CD4-positive, alpha-beta memory T cell (primary cell): ENCODE measurements at regions not wholly inside any gene's neighbourhood (a gene's known extent, or its start where the extent isn't known, plus 50 kb on each side); places are given as distances from the start of the nearest gene placed in this dataset.

ENCODE experiments used
- CTCF ChIA-PET: fragments of 350-600 bp; sonication (Branson Sonifier 250); formaldehyde crosslinking; loops from one replicate; lab custom pipeline; 2021; ENCODE audit warnings: inconsistent platforms; ENCODE audit not compliant: partially characterized antibody; lab: Charles Lee
- POLR2A ChIA-PET: fragments of 350-600 bp; sonication (Branson Sonifier 250); formaldehyde crosslinking; loops from one replicate; lab custom pipeline; 2021; ENCODE audit not compliant: partially characterized antibody; lab: Charles Lee
- DNase-seq, 5 donors: peaks; one replicate each; pipeline versions ENCODE4 v3.0.0 to v3.0.0-alpha.2; 2020 to 2022; ENCODE audit warnings: mixed read lengths in 1 of 5
- H3K27ac ChIP-seq: one replicate; pipeline ENCODE4 v1.7.0; 2013; ENCODE audit warnings: low read depth, low read length
- H3K27me3 ChIP-seq: 2 replicates; pipeline ENCODE4 v1.7.0; 2013; ENCODE audit warnings: mild to moderate bottlenecking, low read length, moderate library complexity; ENCODE audit not compliant: insufficient read depth
- H3K36me3 ChIP-seq: 2 replicates; pipeline ENCODE4 v1.7.0; 2013; ENCODE audit warnings: mild to moderate bottlenecking, low read length, moderate library complexity; ENCODE audit not compliant: insufficient read depth
- H3K4me1 ChIP-seq: 2 replicates; pipeline ENCODE4 v1.7.0; 2013; ENCODE audit warnings: mild to moderate bottlenecking, low read length, moderate library complexity; ENCODE audit not compliant: insufficient read depth
- H3K4me3 ChIP-seq, 2 donors: one replicate each; pipeline ENCODE4 v1.7.0; 2013; ENCODE audit warnings: low read length in 2 of 2, mild to moderate bottlenecking in 1 of 2
- H3K9me3 ChIP-seq, 2 donors: one replicate each; pipeline ENCODE4 v1.7.0; 2013; ENCODE audit warnings: low read length in 2 of 2, control low read depth in 1 of 2; ENCODE audit not compliant: control insufficient read depth in 1 of 2
- H3K27ac Mint-ChIP-seq, 7 donors: one replicate each; pipeline ENCODE4 v1.8.0; 2020 to 2021; ENCODE audit warnings: mixed read lengths in 7 of 7, mild to moderate bottlenecking in 6 of 7, inconsistent platforms in 3 of 7, moderate library complexity in 3 of 7
- H3K27me3 Mint-ChIP-seq, 2 donors: one replicate each; pipeline ENCODE4 v1.8.0; 2020 to 2021; ENCODE audit warnings: mixed read lengths in 2 of 2
- H3K36me3 Mint-ChIP-seq, 2 donors: one replicate each; pipeline ENCODE4 v1.8.0; 2020 to 2021; ENCODE audit warnings: mixed read lengths in 2 of 2, inconsistent platforms in 1 of 2, mild to moderate bottlenecking in 1 of 2
- H3K4me1 Mint-ChIP-seq, 4 donors: one replicate each; pipeline ENCODE4 v1.8.0; 2020 to 2021; ENCODE audit warnings: mixed read lengths in 4 of 4, mild to moderate bottlenecking in 1 of 4
- H3K4me3 Mint-ChIP-seq, 8 donors: one replicate each; pipeline ENCODE4 v1.8.0; 2020 to 2021; ENCODE audit warnings: mixed read lengths in 8 of 8, mild to moderate bottlenecking in 7 of 8, moderate library complexity in 6 of 8, inconsistent platforms in 3 of 8
- H3K9me3 Mint-ChIP-seq, 8 donors: one replicate each; pipeline ENCODE4 v1.8.0; 2020 to 2021; ENCODE audit warnings: mixed read lengths in 8 of 8, mild to moderate bottlenecking in 5 of 8, inconsistent platforms in 3 of 8, moderate library complexity in 1 of 8
- intact Hi-C: fragments of 100-400 bp; cut with micrococcal nuclease; formaldehyde crosslinking; loops from one replicate; pipeline ENCODE4 v1.15.1; 2023

DNA sequence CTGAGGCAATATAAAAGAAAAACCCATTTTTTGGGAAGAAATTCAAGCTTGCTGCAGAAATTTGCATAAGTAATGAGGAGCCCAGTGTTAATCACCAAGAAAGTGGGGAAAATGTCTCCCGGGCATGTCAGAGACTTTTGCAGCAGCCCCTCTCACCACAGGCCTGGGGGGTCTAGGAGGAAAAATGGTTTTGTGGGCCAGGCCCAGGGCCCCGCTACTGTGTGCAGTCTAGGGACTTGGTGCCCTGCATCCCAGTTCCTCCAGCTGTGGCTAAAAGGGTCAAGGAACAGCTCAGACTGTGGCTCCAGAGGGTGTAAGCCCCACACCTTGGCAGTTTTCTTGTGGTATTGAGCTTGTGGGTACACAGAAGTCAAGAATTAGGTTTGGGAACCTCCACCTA lies 209.7 kb downstream of the HDGFL1 start:
- CTCF ChIA-PET: interaction anchor here (0.6 kb wide), 1 partner anchor 8 kb away, joined by 3 read pairs; no protein-coding TSS in a partner anchor
- Mint-ChIP-seq H3K4me3 (no peak overlapping the region), H3K27ac (no peak overlapping the region)

DNA sequence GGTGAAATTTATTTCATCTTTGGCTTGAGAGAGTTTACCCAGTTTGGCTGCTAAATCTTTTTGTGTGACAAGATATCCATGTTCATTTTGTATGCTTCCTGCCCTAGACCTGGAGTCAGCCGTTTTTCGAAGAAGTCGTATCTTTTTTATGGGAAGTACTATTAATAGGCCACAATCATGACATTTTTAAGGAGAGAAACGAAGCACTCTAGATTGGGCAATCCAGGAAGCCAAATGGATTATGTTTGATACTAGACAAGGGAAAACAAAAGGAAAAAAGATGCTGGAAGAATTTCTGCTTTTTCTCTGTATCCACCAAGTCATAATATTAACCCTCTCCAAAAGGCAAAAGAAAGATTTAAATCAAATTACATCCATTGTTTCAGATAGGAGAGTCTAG lies 214.6 kb downstream of the HDGFL1 start:
- Histone ChIP-seq H3K4me3 (no peak overlapping the region), H3K9me3 (no peaks in the 10 kb centered on the region), H3K36me3 (no peaks in the 10 kb centered on the region), H3K27me3 (no peaks in the 10 kb centered on the region), H3K4me1 (no peaks in the 10 kb centered on the region), H3K27ac (no peak overlapping the region)
- POLR2A ChIA-PET: no interaction called here
- no peak overlapping the region for H3K4me3 Mint-ChIP-seq
- peaks cover 2 to 31% (median 15%) of the 10 kb centered on the region in 8 donors for H3K9me3 Mint-ChIP-seq
- CTCF ChIA-PET: no interaction called here
- H3K27ac Mint-ChIP-seq: no peak overlapping the region
- no peak for DNase-seq
- H3K27me3 Mint-ChIP-seq: no peaks in the 10 kb centered on the region
- no peaks in the 10 kb centered on the region for H3K4me1 Mint-ChIP-seq
- H3K36me3 Mint-ChIP-seq: no peaks in the 10 kb centered on the region
- intact Hi-C loops: no loop called here

More for the DNA sequence above, 209.7 kb downstream of the HDGFL1 start:
- POLR2A ChIA-PET: no interaction called here
- H3K4me1 ChIP-seq: no peaks in the 10 kb centered on the region
- no peak overlapping the region for H3K27ac ChIP-seq
- no peaks in the 10 kb centered on the region for H3K36me3 ChIP-seq
- Mint-ChIP-seq H3K4me1 (no peaks in the 10 kb centered on the region), H3K36me3 (peaks cover 0 to 2% of the 10 kb centered on the region in 2 donors), H3K9me3 (peaks cover 8 to 32% (median 20%) of the 10 kb centered on the region in 8 donors), H3K27me3 (no peaks in the 10 kb centered on the region)
- no peak overlapping the region for H3K4me3 ChIP-seq
- DNase-seq: no peak
- H3K27me3 ChIP-seq: no peaks in the 10 kb centered on the region
- no peaks in the 10 kb centered on the region for H3K9me3 ChIP-seq
- intact Hi-C loops: no loop called here

DNA sequence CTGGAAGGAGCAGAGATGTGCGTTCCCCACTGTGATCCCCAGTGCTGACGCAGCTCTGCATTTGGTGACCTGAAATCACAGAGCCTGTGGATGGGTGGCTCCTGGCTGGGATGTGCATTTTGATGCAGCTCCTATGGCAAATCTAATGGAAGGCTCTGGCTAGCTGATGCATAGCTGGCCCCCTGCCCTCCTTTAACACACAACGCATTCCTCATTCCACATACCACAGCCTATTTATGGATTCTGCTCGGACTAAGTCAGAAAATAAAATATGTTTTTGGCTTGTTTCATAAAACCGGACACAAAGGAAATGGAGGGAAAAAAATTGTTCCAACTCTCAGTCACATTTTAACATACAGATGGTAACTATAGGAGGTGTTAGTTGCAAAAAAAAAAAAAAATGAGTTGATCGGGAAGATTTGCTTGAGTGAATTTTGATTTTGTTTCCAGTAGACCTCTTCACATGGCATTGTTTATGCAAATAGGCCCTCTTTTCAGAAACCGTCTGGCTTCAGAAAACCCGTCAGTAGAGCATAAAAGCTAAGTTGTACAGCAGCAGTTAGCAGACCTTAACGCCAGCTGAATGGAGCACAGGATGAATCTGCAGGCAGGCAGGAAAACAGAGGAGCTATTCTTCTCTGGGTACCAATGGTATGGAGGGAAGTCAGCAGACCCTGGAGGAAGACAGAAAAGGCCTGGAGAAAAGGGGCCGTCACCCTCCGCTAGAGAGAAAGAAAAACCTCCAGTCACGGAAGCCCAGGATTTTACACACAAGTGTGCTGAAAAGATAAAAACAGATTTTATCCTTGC lies 215.4 kb downstream of the HDGFL1 start:
- no peak for DNase-seq
- H3K27me3 Mint-ChIP-seq: no peaks in the 10 kb centered on the region
- Histone ChIP-seq H3K27ac (no peak overlapping the region), H3K4me3 (no peak overlapping the region), H3K4me1 (no peaks in the 10 kb centered on the region), H3K36me3 (no peaks in the 10 kb centered on the region), H3K27me3 (no peaks in the 10 kb centered on the region), H3K9me3 (no peaks in the 10 kb centered on the region)
- intact Hi-C loops: no loop called here
- H3K4me3 Mint-ChIP-seq: no peak overlapping the region
- ChIA-PET POLR2A (no interaction called here), CTCF (no interaction called here)
- H3K27ac Mint-ChIP-seq: no peak overlapping the region
- H3K36me3 Mint-ChIP-seq: no peaks in the 10 kb centered on the region
- no peaks in the 10 kb centered on the region for H3K4me1 Mint-ChIP-seq
- peaks cover under 1 to 30% (median 13%) of the 10 kb centered on the region in 8 donors for H3K9me3 Mint-ChIP-seq

GRCh38 chr6:22788038-22788437 lies 218.7 kb downstream of the HDGFL1 start:
- H3K27me3 Mint-ChIP-seq: no peaks in the 10 kb centered on the region
- no peaks in the 10 kb centered on the region for H3K9me3 ChIP-seq
- H3K36me3 Mint-ChIP-seq: no peaks in the 10 kb centered on the region

GRCh38 chr6:22789315-22789714 lies 219.9 kb downstream of the HDGFL1 start:
- H3K27ac Mint-ChIP-seq: no peak overlapping the region
- H3K9me3 ChIP-seq: no peaks in the 10 kb centered on the region
- no peak overlapping the region for H3K4me3 Mint-ChIP-seq
- CTCF ChIA-PET: no interaction called here
- peaks cover 2 to 33% (median 10%) of the 10 kb centered on the region in 8 donors for H3K9me3 Mint-ChIP-seq
- H3K36me3 ChIP-seq: no peaks in the 10 kb centered on the region
- H3K27ac ChIP-seq: no peak overlapping the region
- intact Hi-C loops: no loop called here
- no peak for DNase-seq
- POLR2A ChIA-PET: no interaction called here
- no peaks in the 10 kb centered on the region for H3K27me3 ChIP-seq
- no peaks in the 10 kb centered on the region for H3K4me1 Mint-ChIP-seq
- no peaks in the 10 kb centered on the region for H3K4me1 ChIP-seq
- no peaks in the 10 kb centered on the region for H3K36me3 Mint-ChIP-seq
- H3K27me3 Mint-ChIP-seq: no peaks in the 10 kb centered on the region
- no peak overlapping the region for H3K4me3 ChIP-seq

More at GRCh38 chr6:22788038-22788437, 218.7 kb downstream of the HDGFL1 start:
- Mint-ChIP-seq H3K4me3 (no peak overlapping the region), H3K9me3 (peaks cover 0 to 40% (median 6%) of the 10 kb centered on the region in 8 donors), H3K27ac (no peak overlapping the region), H3K4me1 (no peaks in the 10 kb centered on the region)
- intact Hi-C loops: no loop called here
- DNase-seq: no peak
- H3K27ac ChIP-seq: no peak overlapping the region
- no peaks in the 10 kb centered on the region for H3K4me1 ChIP-seq
- ChIA-PET CTCF (no interaction called here), POLR2A (no interaction called here)
- no peaks in the 10 kb centered on the region for H3K36me3 ChIP-seq
- H3K27me3 ChIP-seq: no peaks in the 10 kb centered on the region
- no peak overlapping the region for H3K4me3 ChIP-seq

GRCh38 chr6:22794844-22795243 lies 225.5 kb downstream of the HDGFL1 start:
- intact Hi-C loops: no loop called here
- peaks cover 6 to 41% (median 15%) of the 10 kb centered on the region in 8 donors for H3K9me3 Mint-ChIP-seq
- POLR2A ChIA-PET: no interaction called here
- H3K4me3 Mint-ChIP-seq: no peak overlapping the region
- H3K27me3 Mint-ChIP-seq: no peaks in the 10 kb centered on the region
- no peaks in the 10 kb centered on the region for H3K36me3 ChIP-seq
- H3K4me3 ChIP-seq: no peak overlapping the region
- H3K4me1 ChIP-seq: no peaks in the 10 kb centered on the region
- no peaks in the 10 kb centered on the region for H3K36me3 Mint-ChIP-seq
- no peak overlapping the region for H3K27ac Mint-ChIP-seq
- H3K9me3 ChIP-seq: no peaks in the 10 kb centered on the region
- no peak for DNase-seq
- CTCF ChIA-PET: no interaction called here
- H3K27me3 ChIP-seq: no peaks in the 10 kb centered on the region
- no peaks in the 10 kb centered on the region for H3K4me1 Mint-ChIP-seq
- H3K27ac ChIP-seq: no peak overlapping the region

GRCh38 chr6:22800451-22800850 lies 231.1 kb downstream of the HDGFL1 start:
- Histone ChIP-seq H3K4me3 (no peak overlapping the region), H3K36me3 (no peaks in the 10 kb centered on the region), H3K9me3 (no peaks in the 10 kb centered on the region), H3K27me3 (no peaks in the 10 kb centered on the region), H3K27ac (no peak overlapping the region), H3K4me1 (no peaks in the 10 kb centered on the region)
- Mint-ChIP-seq H3K4me1 (no peaks in the 10 kb centered on the region), H3K4me3 (no peak overlapping the region), H3K27ac (no peak overlapping the region), H3K27me3 (no peaks in the 10 kb centered on the region), H3K36me3 (no peaks in the 10 kb centered on the region), H3K9me3 (peaks cover 2 to 21% (median 7%) of the 10 kb centered on the region in 8 donors)
- no peak for DNase-seq
- POLR2A ChIA-PET: no interaction called here
- CTCF ChIA-PET: no interaction called here
- intact Hi-C loops: no loop called here
